ENCODE measurements at regions not wholly inside any gene's neighbourhood (a gene's known extent, or its start where the extent isn't known, plus 50 kb on each side); places are given as distances from the start of the nearest gene placed in this dataset.

GRCh38 chr5:56314529-56314928 is 81.4 kb upstream of the ANKRD55 start (continued):
- TF ChIP-seq REST (IDR thresholded peaks at IDR 0.05; ENCODE audit: borderline replicate concordance) (peak; percentile 32; the same call in 1 of the 2 replicates), REST (CRISPR knock-in tag; IDR thresholded peaks at IDR 0.05; ENCODE audit: low read depth) (no peak), POLR3G (IDR thresholded peaks at IDR 0.05; ENCODE audit: extremely low read depth, insufficient read length, insufficient replicate concordance) (no peak), CEBPB (tag; IDR thresholded peaks at IDR 0.05) (no peak), RAD21 (CRISPR knock-in tag; conservative IDR thresholded peaks at IDR 0.05 in 1 of 2, IDR thresholded peaks at IDR 0.05 in 1 of 2) (peak in 1 of 2 experiments; percentile 54; a peak in 3 of 4 replicates), CTCF (IDR thresholded peaks at IDR 0.05 in 2 of 3, conservative IDR thresholded peaks at IDR 0.05 in 1 of 3; ENCODE audit: insufficient read depth in 2 of 3, low read depth in 1 of 3, low read length in 3 of 3) (peak; percentile 65 to 85 (median 70))

Measured in K562 (cell line).